ENCODE measurements at regions not wholly inside any gene's neighbourhood (a gene's known extent, or its start where the extent isn't known, plus 50 kb on each side); places are given as distances from the start of the nearest gene placed in this dataset.
A peak's percentile ranks its signal among the peaks of the same experiment; 100 is the strongest.

GRCh38 chr3:182597621-182598041, 195.7 kb upstream of the ATP11B start:
- intact Hi-C loops (cut with DNase I), result no loop called here
- DNase-seq, result no peak

- intact Hi-C loops (cut with DNase I), result no loop called here
- DNase-seq, result no peak
Observed at GRCh38 chr3:182601597-182601996, 191.7 kb upstream of the ATP11B start.

- intact Hi-C loops (cut with DNase I), result no loop called here
- no peak for DNase-seq
Observed at GRCh38 chr3:182603501-182603900, 189.8 kb upstream of the ATP11B start.

- intact Hi-C loops (cut with DNase I), result no loop called here
- no peak for DNase-seq
Observed at GRCh38 chr3:182605882-182606611, 187.3 kb upstream of the ATP11B start.

- intact Hi-C loops (cut with DNase I), result no loop called here
Observed at GRCh38 chr3:182606905-182607504, 186.3 kb upstream of the ATP11B start.

GRCh38 chr3:182608832-182609231, 184.5 kb upstream of the ATP11B start:
- intact Hi-C loops (cut with DNase I), result no loop called here
- DNase-seq, result no peak

More at GRCh38 chr3:182606905-182607504, 186.3 kb upstream of the ATP11B start:
- no peak for DNase-seq

GRCh38 chr3:182609575-182610156, 183.6 kb upstream of the ATP11B start:
- DNase-seq, result no peak
- intact Hi-C loops (cut with DNase I), result no loop called here

- DNase-seq, result no peak
- intact Hi-C loops (cut with DNase I), result no loop called here
Observed at GRCh38 chr3:182612332-182612731, 181.0 kb upstream of the ATP11B start.

GRCh38 chr3:182617500-182617899, 175.8 kb upstream of the ATP11B start:
- DNase-seq, result no peak
- intact Hi-C loops (cut with DNase I), result loop anchor here (5.0 kb wide), 1 partner anchor 910 kb away; no protein-coding TSS in a partner anchor

GRCh38 chr3:182618085-182618732, 175.1 kb upstream of the ATP11B start:
- DNase-seq, result peak in 1 of 10 donors; percentile 23
- intact Hi-C loops (cut with DNase I), result loop anchor here (2.0 to 5.0 kb wide), 2 partner anchors 911 to 1407 kb away; no protein-coding TSS in a partner anchor

- intact Hi-C loops (cut with DNase I), result loop anchor here (2.0 to 5.0 kb wide), 2 partner anchors 912 to 1408 kb away; no protein-coding TSS in a partner anchor
Observed at GRCh38 chr3:182618981-182619591, 174.2 kb upstream of the ATP11B start.

GRCh38 chr3:182620723-182621434, 172.4 kb upstream of the ATP11B start:
- no peak for DNase-seq
- intact Hi-C loops (cut with DNase I), result no loop called here

More at GRCh38 chr3:182618981-182619591, 174.2 kb upstream of the ATP11B start:
- DNase-seq, result peak in 1 of 10 donors; percentile 31

DNA sequence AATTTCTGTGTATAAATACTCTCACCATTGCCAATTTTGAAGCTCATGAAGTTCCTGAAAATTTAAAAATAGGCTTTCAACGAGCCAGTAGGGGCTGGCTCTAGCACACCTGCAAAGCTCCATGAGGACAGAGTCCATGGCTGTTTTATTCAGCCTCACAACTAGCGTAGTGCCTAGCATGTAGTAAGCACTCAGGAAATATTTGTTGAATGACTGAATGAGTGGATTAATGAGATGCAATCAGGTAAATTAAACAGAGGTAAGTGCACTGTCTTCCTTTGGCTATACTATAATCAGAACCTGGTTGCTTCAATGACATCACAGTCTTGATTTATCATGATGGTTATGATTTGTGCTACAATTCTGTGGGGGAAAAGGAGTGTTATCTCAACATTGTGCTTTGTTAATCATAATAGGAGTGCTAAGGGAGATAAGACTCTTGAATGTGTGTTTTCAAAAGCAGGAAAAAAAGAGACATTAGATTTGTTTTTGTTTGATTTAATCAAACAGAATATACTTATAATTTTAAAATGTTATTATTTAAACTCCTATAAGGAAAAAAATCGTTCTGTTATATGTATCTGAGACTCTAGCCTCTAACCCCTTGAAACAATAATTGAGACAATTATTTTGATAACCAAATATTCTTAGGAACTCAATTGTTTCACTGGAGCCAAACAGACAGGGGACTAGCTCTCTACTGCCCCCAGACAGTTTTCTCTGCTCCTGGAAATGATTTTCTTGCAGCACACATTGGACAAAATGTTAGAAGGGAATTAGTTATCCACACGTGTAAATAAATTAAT, 171.7 kb upstream of the ATP11B start:
- DNase-seq, result peak in 1 of 10 donors; percentile 15

GRCh38 chr3:182622241-182622545, 171.1 kb upstream of the ATP11B start:
- intact Hi-C loops (cut with DNase I), result no loop called here

More for the DNA sequence above, 171.7 kb upstream of the ATP11B start:
- intact Hi-C loops (cut with DNase I), result no loop called here

DNA sequence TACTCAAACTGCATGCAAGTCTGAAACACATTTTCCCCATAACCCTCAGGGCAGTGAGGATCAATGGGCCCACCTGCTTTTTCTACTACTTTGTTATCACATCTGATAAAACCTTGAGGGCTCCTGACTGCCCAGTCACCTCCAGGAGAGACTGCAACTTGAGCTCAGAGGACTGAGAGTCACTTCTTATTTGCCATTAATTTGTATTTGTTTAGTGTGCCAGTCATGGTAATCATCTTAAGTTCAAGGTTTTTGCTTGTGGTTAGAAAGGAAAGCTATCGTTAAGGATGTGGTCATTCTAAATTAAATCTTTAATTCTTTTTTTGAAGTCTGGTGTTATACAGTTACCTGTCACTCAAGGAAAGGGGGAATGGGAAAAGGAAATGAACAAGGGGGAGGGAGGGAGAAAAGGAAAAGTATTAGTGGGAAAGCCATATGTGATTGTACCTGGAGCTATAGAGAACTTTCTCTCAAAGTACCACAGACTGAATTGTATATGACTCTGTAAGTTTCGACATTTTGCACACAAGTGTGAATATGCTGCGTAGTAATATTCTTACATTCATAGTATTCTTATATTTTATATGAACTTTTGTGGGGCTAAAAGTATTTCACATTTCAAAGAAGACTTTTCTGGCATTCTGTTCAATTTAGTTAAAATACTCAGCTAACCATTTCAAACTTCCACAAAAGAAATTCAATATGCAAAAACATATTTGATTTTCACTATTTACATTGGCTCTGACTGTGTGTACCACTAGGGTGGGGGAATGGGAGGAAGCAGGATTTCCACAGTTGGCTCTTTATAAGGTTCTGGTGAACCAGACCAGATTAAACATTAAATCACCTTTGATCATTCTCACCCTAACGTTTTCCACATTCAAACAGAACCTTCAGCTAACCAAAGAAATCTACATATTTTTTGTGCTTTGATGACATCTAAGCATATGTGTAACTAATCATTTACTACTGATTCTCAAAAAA, 166.5 kb upstream of the ATP11B start:
- no peak for DNase-seq
- intact Hi-C loops (cut with DNase I), result no loop called here

More at GRCh38 chr3:182622241-182622545, 171.1 kb upstream of the ATP11B start:
- DNase-seq, result no peak

GRCh38 chr3:182628531-182628930, 164.8 kb upstream of the ATP11B start:
- intact Hi-C loops (cut with DNase I), result no loop called here
- DNase-seq, result no peak

DNA sequence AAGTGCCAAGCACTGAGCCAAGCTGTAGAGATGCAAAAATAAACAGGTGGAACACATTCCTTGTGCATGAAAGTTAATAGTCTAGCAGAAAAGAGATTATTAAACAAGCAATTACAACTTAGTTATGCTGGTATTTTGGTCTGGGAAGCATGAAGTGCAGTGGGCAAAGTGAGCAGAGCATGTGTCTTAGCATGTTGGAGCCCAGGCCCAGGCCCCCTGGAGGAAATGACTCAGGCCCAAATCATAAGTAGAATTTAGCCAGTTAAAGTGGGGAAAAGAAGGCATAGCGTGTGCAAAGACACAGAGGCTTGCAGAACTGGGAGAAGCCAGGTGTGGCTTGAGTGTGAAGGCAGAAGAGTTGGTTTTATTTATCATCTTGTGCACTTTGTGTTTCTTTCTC, 163.8 kb upstream of the ATP11B start:
- no peak for DNase-seq
- intact Hi-C loops (cut with DNase I), result no loop called here
